A549 (cell line): ENCODE measurements at regions not wholly inside any gene's neighbourhood (a gene's known extent, or its start where the extent isn't known, plus 50 kb on each side); places are given as distances from the start of the nearest gene placed in this dataset.

Experiments
- CBX2 ChIP-seq: fragments of 200-600 bp; sonication (generic); IDR thresholded peaks from 2 replicates; pipeline ENCODE4 v1.6.1; 2016; ENCODE audit warnings: low read depth, mild to moderate bottlenecking, borderline replicate concordance
- ELK1 ChIP-seq: fragments of 150-350 bp; IDR thresholded peaks from 2 replicates; pipeline ENCODE4 v1.6.1; 2014; ENCODE audit warnings: low read depth, mild to moderate bottlenecking, low read length
- ESRRA ChIP-seq: fragments of 150-350 bp; IDR thresholded peaks from 2 replicates; pipeline ENCODE4 v1.6.1; 2014; ENCODE audit warnings: mild to moderate bottlenecking, low read length, borderline replicate concordance
- JUN ChIP-seq, 2 experiments: fragments of >200 bp; sonication (Bioruptor Twin); formaldehyde crosslinking; IDR thresholded peaks; 2 replicates in 1 of 2; 3 replicates in 1 of 2; pipeline ENCODE4 v1.6.1; 2016 to 2017
- POLR2A ChIP-seq: IDR thresholded peaks from 2 replicates; pipeline ENCODE4 v1.6.1; 2012; ENCODE audit warnings: mild to moderate bottlenecking, low read length
- RAD21 ChIP-seq, 2 experiments: fragments of >200 bp in 1 of 2; sonication (Bioruptor Twin) in 1 of 2; formaldehyde crosslinking in 1 of 2; IDR thresholded peaks in 1 of 2; conservative IDR thresholded peaks in 1 of 2; 2 replicates in 1 of 2; 3 replicates in 1 of 2; pipeline ENCODE4 v1.6.1; 2012 to 2018; ENCODE audit warnings: inconsistent platforms in 1 of 2
- USF2 ChIP-seq: fragments of 450-650 bp; IDR thresholded peaks from 2 replicates; pipeline ENCODE4 v1.6.1; 2014; ENCODE audit warnings: antibody characterized with exemption
- TF ChIP-seq, protein P1 (sequence below): fragments of >200 bp; sonication (Bioruptor Twin); formaldehyde crosslinking; IDR thresholded peaks from 3 replicates; pipeline ENCODE4 v1.5.1; 2016

- TF ChIP-seq CBX2 (no peak), POLR2A (no peak), USF2 (no peak), ELK1 (no peak), RAD21 (conservative IDR thresholded peaks at IDR 0.05 in 1 of 2, IDR thresholded peaks at IDR 0.05 in 1 of 2) (peak; percentile 99), ESRRA (no peak), JUN (IDR thresholded peaks at IDR 0.05) (0 out of 5 replicates have a peak, but pooled peaks of 1 of the 2 experiments have one; percentile 27)
- TF ChIP-seq, protein P1, sequence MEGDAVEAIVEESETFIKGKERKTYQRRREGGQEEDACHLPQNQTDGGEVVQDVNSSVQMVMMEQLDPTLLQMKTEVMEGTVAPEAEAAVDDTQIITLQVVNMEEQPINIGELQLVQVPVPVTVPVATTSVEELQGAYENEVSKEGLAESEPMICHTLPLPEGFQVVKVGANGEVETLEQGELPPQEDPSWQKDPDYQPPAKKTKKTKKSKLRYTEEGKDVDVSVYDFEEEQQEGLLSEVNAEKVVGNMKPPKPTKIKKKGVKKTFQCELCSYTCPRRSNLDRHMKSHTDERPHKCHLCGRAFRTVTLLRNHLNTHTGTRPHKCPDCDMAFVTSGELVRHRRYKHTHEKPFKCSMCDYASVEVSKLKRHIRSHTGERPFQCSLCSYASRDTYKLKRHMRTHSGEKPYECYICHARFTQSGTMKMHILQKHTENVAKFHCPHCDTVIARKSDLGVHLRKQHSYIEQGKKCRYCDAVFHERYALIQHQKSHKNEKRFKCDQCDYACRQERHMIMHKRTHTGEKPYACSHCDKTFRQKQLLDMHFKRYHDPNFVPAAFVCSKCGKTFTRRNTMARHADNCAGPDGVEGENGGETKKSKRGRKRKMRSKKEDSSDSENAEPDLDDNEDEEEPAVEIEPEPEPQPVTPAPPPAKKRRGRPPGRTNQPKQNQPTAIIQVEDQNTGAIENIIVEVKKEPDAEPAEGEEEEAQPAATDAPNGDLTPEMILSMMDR = peak; percentile 94
These were observed 182.6 kb upstream of the HAAO start for GRCh38 chr2:42974721-42975717.
